IMR-90 (cell line): ENCODE measurements at regions not wholly inside any gene's neighbourhood (a gene's known extent, or its start where the extent isn't known, plus 50 kb on each side); places are given as distances from the start of the nearest gene placed in this dataset.

ENCODE experiments used
- ATAC-seq: fragments of 200-7000 bp; cut with Tn5 transposase; 2 replicates; pipeline ENCODE4 v1.9.1; 2020; ENCODE audit warnings: low read depth, mild to moderate bottlenecking, moderate library complexity
- BruUV-seq: library from RNA; stranded (reverse); fragments of 400-500 nt; replicated peaks from 2 replicates; lab custom pipeline; 2021; lab: Mats Ljungman, UMichigan
- CTCF ChIA-PET: fragments of 300-600 bp; formaldehyde crosslinking; extraction: SDS; loops from one replicate; lab custom pipeline; 2021; ENCODE audit warnings: antibody characterized with exemption; lab: Yijun Ruan, JAX
- POLR2A ChIA-PET: fragments of 300-600 bp; sonication (Branson Sonifier 250); formaldehyde crosslinking; loops from one replicate; lab custom pipeline; 2022; ENCODE audit warnings: antibody characterized with exemption; ENCODE audit not compliant: unreplicated experiment; lab: Charles Lee
- DNase-seq: peaks from one replicate; pipeline ENCODE4 v3.0.0; 2013
- H2AFZ ChIP-seq: replicated peaks from 2 replicates; pipeline ENCODE3; 2013; ENCODE audit warnings: low read length, mild to moderate bottlenecking; ENCODE audit not compliant: poor library complexity
- H2AK5ac ChIP-seq: 2 replicates; pipeline ENCODE4 v1.6.1; 2013; ENCODE audit warnings: low read depth, low read length, inconsistent platforms
- H2AK9ac ChIP-seq: replicated peaks from 2 replicates; pipeline ENCODE3; 2013; ENCODE audit warnings: mild to moderate bottlenecking, low read depth, low read length, moderate library complexity; ENCODE audit not compliant: poor library complexity
- H2BK120ac ChIP-seq: 2 replicates; pipeline ENCODE4 v1.6.1; 2013; ENCODE audit warnings: low read depth, low read length, inconsistent platforms
- H2BK15ac ChIP-seq: 3 replicates; pipeline ENCODE4 v1.6.1; 2013; ENCODE audit warnings: low read depth, low read length, inconsistent platforms
- H2BK20ac ChIP-seq: 2 replicates; pipeline ENCODE4 v1.6.1; 2013; ENCODE audit warnings: low read depth, mild to moderate bottlenecking, inconsistent platforms, low read length, moderate library complexity
- H2BK5ac ChIP-seq: 2 replicates; pipeline ENCODE4 v1.6.1; 2013; ENCODE audit warnings: mild to moderate bottlenecking, low read depth, low read length, inconsistent platforms; ENCODE audit not compliant: poor library complexity, severe bottlenecking
- H3K14ac ChIP-seq: replicated peaks from 2 replicates; pipeline ENCODE4 v1.6.1; 2013; ENCODE audit warnings: low read depth, low read length, inconsistent platforms
- H3K18ac ChIP-seq: 2 replicates; pipeline ENCODE4 v1.6.1; 2013; ENCODE audit warnings: low read depth, low read length, control low read depth
- H3K23ac ChIP-seq: 2 replicates; pipeline ENCODE4 v1.6.1; 2013; ENCODE audit warnings: low read depth, low read length, inconsistent platforms
- H3K27ac ChIP-seq: 2 replicates; pipeline ENCODE4 v1.5.1; 2013; ENCODE audit warnings: mild to moderate bottlenecking, control low read depth, low read length; ENCODE audit not compliant: insufficient read depth
- H3K27me3 ChIP-seq: 2 replicates; pipeline ENCODE4 v1.6.1; 2013; ENCODE audit warnings: low read length; ENCODE audit not compliant: control insufficient read depth, insufficient read depth
- H3K36me3 ChIP-seq: 2 replicates; pipeline ENCODE4 v1.6.1; 2013; ENCODE audit warnings: low read length, mixed read lengths; ENCODE audit not compliant: control insufficient read depth, insufficient read depth
- H3K4ac ChIP-seq: 2 replicates; pipeline ENCODE4 v1.6.1; 2013; ENCODE audit warnings: low read depth, low read length, inconsistent platforms
- H3K4me1 ChIP-seq: 2 replicates; pipeline ENCODE4 v1.6.1; 2013; ENCODE audit warnings: low read length, mixed read lengths; ENCODE audit not compliant: control insufficient read depth, insufficient read depth
- H3K4me2 ChIP-seq: 2 replicates; pipeline ENCODE4 v1.6.1; 2013; ENCODE audit warnings: low read depth, mild to moderate bottlenecking, control low read depth, low read length, moderate library complexity
- H3K4me3 ChIP-seq: 2 replicates; pipeline ENCODE4 v1.5.1; 2013; ENCODE audit warnings: low read depth, mild to moderate bottlenecking, control low read depth, low read length, moderate library complexity; ENCODE audit not compliant: insufficient read depth
- H3K56ac ChIP-seq: 2 replicates; pipeline ENCODE4 v1.6.1; 2013; ENCODE audit warnings: low read length, inconsistent platforms; ENCODE audit not compliant: insufficient read depth; ENCODE audit errors: extremely low read depth
- H3K79me1 ChIP-seq, 2 experiments: 2 replicates each; pipeline ENCODE4 v1.6.1; 2013; ENCODE audit warnings: low read length in 2 of 2, inconsistent platforms in 1 of 2, low read depth in 1 of 2
- H3K9ac ChIP-seq: 2 replicates; pipeline ENCODE4 v1.6.1; 2013; ENCODE audit warnings: low read depth, low read length, control low read depth
- H3K9me1 ChIP-seq: 2 replicates; pipeline ENCODE4 v1.6.1; 2013; ENCODE audit warnings: low read length, inconsistent platforms; ENCODE audit not compliant: insufficient read depth
- H3K9me3 ChIP-seq: 2 replicates; pipeline ENCODE4 v1.6.1; 2013; ENCODE audit warnings: low read length; ENCODE audit not compliant: control insufficient read depth, insufficient read depth
- H4K20me1 ChIP-seq: 2 replicates; pipeline ENCODE4 v1.6.1; 2013; ENCODE audit warnings: low read length, inconsistent platforms; ENCODE audit not compliant: insufficient read depth
- H4K5ac ChIP-seq: 2 replicates; pipeline ENCODE4 v1.6.1; 2013; ENCODE audit warnings: mild to moderate bottlenecking, low read depth, low read length, control low read depth
- H4K8ac ChIP-seq, 2 experiments: 2 replicates each; pipeline ENCODE4 v1.6.1; 2013; ENCODE audit warnings: low read depth in 2 of 2, low read length in 2 of 2, control low read depth in 1 of 2, inconsistent platforms in 1 of 2
- H4K91ac ChIP-seq: 2 replicates; pipeline ENCODE4 v1.6.1; 2013; ENCODE audit warnings: low read depth, low read length, inconsistent platforms; ENCODE audit not compliant: insufficient read depth
- BHLHE40 ChIP-seq: fragments of 150-350 bp; IDR thresholded peaks from 2 replicates; pipeline ENCODE4 v1.6.1; 2016; ENCODE audit warnings: mild to moderate bottlenecking, low read depth, low read length
- CEBPB ChIP-seq: IDR thresholded peaks from 2 replicates; pipeline ENCODE4 v1.6.1; 2012; ENCODE audit warnings: low read depth, low read length, improper control_type of control experiment
- CHD1 ChIP-seq: IDR thresholded peaks from 2 replicates; pipeline ENCODE4 v1.6.1; 2012; ENCODE audit warnings: low read depth, low read length, improper control_type of control experiment
- FOS ChIP-seq: fragments of 150-350 bp; IDR thresholded peaks from 2 replicates; pipeline ENCODE4 v1.6.1; 2016; ENCODE audit warnings: low read depth, low read length
- MAFK ChIP-seq: IDR thresholded peaks from 2 replicates; pipeline ENCODE4 v1.6.1; 2012; ENCODE audit warnings: low read depth, low read length, improper control_type of control experiment
- MAZ ChIP-seq: IDR thresholded peaks from 2 replicates; pipeline ENCODE4 v1.6.1; 2012; ENCODE audit warnings: low read depth, mild to moderate bottlenecking, low read length, improper control_type of control experiment, moderate library complexity, borderline replicate concordance
- MXI1 ChIP-seq: IDR thresholded peaks from 2 replicates; pipeline ENCODE4 v1.6.1; 2012; ENCODE audit warnings: low read depth, mild to moderate bottlenecking, low read length, moderate library complexity, borderline replicate concordance
- NFE2L2 ChIP-seq: fragments of 150-350 bp; IDR thresholded peaks from 2 replicates; pipeline ENCODE4 v1.6.1; 2016; ENCODE audit warnings: low read depth, mild to moderate bottlenecking, low read length
- POLR2A ChIP-seq: IDR thresholded peaks from 2 replicates; pipeline ENCODE4 v1.6.1; 2012; ENCODE audit warnings: mild to moderate bottlenecking, low read depth, low read length
- RFX5 ChIP-seq: IDR thresholded peaks from 2 replicates; pipeline ENCODE4 v1.8.0; 2012; ENCODE audit warnings: low read depth, mild to moderate bottlenecking, low read length, moderate library complexity
- SMC3 ChIP-seq: fragments of 150-350 bp; IDR thresholded peaks from 2 replicates; pipeline ENCODE4 v1.6.1; 2016; ENCODE audit warnings: low read depth, mild to moderate bottlenecking, antibody characterized with exemption, low read length, moderate library complexity
- WGBS, 2 experiments: methylation state at CpG; one replicate each; pipeline versions ENCODE4 v1.1.5 to v1.1.7; 2013; ENCODE audit warnings: missing lambda C conversion rate in 2 of 2; ENCODE audit not compliant: insufficient read length in 1 of 2; ENCODE audit errors: extremely low coverage in 2 of 2; 5-methylcytosine and 5-hydroxymethylcytosine counted together
- dilution Hi-C: fragments of 300-500 bp; cut with HindIII; formaldehyde crosslinking; loops from one replicate; pipeline ENCODE4 v1.14.3; 2018; ENCODE audit warnings: low sequenced_read_pairs; ENCODE audit not compliant: unreplicated experiment
- in situ Hi-C: fragments of 300-500 bp; cut with MboI; formaldehyde crosslinking; loops from 3 replicates; pipeline ENCODE4 v1.14.3; 2019; ENCODE audit warnings: low sequenced_read_pairs, inconsistent platforms, mixed read lengths
- intact Hi-C: fragments of 100-400 bp; cut with micrococcal nuclease; formaldehyde crosslinking; loops from 2 replicates; pipeline ENCODE4 v1.10.0; 2022
- TF ChIP-seq, protein P1 (sequence below): fragments of 150-350 bp; IDR thresholded peaks from 2 replicates; pipeline ENCODE4 v1.6.1; 2016; ENCODE audit warnings: low read depth, mild to moderate bottlenecking, low read length, moderate library complexity, borderline replicate concordance
- TF ChIP-seq, protein P2 (sequence below): fragments of 150-350 bp; IDR thresholded peaks from 2 replicates; pipeline ENCODE4 v1.6.1; 2017; ENCODE audit warnings: mild to moderate bottlenecking, antibody characterized with exemption, low read length, low read depth
- TF ChIP-seq, protein P3 (sequence below): conservative IDR thresholded peaks from 2 replicates; pipeline ENCODE4 v1.5.1; 2012; ENCODE audit warnings: mild to moderate bottlenecking, low read depth, low read length, improper control_type of control experiment

DNA sequence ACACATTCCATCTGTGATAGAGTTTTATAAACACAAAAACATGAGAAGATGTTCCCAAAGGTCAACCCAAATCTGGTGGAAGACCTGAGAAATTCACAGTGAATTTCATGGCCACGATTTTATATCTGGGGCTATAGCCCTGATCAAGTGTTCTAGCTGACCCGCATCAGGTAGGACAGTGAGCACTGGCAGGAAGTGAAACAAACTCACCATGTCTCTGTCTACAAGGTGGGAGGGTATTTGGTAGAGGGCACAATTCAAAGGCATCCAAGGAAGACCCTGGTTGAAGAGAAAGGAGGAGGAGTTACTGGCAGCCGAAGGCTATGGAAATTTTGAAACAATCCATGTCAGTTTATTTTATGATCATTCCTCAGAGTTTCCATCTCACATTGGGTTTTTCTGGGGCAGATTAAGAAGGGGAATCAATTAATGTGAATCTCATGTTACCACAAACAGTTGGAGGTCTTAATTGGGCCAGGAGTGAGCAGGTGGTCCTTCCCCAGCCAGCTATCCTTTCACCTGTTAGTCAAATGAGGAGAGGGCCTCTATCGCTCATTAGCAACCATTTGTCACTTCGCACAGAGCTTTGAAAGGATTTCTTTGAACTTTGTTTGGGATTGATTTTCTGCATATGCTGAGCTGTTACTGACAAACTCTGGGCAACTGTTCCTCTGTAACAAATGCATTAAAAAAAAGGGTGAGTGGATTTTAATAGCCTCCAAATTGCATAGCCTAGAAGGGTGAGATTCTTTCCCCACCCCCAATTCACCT, 612.0 kb upstream of the CLINT1 start:
- no peaks in the 10 kb centered on the region for H3K9me3 ChIP-seq
- ChIA-PET POLR2A (no interaction called here), CTCF (no interaction called here)
- no peak overlapping the region for H2BK20ac ChIP-seq
- H2AFZ ChIP-seq = no peak overlapping the region
- TF ChIP-seq CEBPB (no peak), SMC3 (no peak), MXI1 (no peak), CHD1 (no peak), FOS (no peak), NFE2L2 (no peak), MAFK (no peak), POLR2A (no peak), MAZ (no peak), BHLHE40 (no peak), RFX5 (no peak)
- TF ChIP-seq, protein P1, sequence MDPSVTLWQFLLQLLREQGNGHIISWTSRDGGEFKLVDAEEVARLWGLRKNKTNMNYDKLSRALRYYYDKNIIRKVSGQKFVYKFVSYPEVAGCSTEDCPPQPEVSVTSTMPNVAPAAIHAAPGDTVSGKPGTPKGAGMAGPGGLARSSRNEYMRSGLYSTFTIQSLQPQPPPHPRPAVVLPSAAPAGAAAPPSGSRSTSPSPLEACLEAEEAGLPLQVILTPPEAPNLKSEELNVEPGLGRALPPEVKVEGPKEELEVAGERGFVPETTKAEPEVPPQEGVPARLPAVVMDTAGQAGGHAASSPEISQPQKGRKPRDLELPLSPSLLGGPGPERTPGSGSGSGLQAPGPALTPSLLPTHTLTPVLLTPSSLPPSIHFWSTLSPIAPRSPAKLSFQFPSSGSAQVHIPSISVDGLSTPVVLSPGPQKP = no peak
- TF ChIP-seq, protein P2, sequence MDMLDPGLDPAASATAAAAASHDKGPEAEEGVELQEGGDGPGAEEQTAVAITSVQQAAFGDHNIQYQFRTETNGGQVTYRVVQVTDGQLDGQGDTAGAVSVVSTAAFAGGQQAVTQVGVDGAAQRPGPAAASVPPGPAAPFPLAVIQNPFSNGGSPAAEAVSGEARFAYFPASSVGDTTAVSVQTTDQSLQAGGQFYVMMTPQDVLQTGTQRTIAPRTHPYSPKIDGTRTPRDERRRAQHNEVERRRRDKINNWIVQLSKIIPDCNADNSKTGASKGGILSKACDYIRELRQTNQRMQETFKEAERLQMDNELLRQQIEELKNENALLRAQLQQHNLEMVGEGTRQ = no peak
- TF ChIP-seq, protein P3, sequence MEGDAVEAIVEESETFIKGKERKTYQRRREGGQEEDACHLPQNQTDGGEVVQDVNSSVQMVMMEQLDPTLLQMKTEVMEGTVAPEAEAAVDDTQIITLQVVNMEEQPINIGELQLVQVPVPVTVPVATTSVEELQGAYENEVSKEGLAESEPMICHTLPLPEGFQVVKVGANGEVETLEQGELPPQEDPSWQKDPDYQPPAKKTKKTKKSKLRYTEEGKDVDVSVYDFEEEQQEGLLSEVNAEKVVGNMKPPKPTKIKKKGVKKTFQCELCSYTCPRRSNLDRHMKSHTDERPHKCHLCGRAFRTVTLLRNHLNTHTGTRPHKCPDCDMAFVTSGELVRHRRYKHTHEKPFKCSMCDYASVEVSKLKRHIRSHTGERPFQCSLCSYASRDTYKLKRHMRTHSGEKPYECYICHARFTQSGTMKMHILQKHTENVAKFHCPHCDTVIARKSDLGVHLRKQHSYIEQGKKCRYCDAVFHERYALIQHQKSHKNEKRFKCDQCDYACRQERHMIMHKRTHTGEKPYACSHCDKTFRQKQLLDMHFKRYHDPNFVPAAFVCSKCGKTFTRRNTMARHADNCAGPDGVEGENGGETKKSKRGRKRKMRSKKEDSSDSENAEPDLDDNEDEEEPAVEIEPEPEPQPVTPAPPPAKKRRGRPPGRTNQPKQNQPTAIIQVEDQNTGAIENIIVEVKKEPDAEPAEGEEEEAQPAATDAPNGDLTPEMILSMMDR = no peak
- no peaks in the 10 kb centered on the region for H3K36me3 ChIP-seq
- H3K56ac ChIP-seq = no peak overlapping the region
- no peak overlapping the region for H2BK120ac ChIP-seq
- H3K79me1 ChIP-seq = no peaks in the 10 kb centered on the region
- no peaks in the 10 kb centered on the region for H3K9me1 ChIP-seq
- H3K14ac ChIP-seq = no peak overlapping the region
- no peak overlapping the region for H4K5ac ChIP-seq
- no peak overlapping the region for H3K9ac ChIP-seq
- no peak overlapping the region for H4K91ac ChIP-seq
- ATAC-seq (no peak), DNase-seq (no peak)
- H4K20me1 ChIP-seq = no peaks in the 10 kb centered on the region
- no peak overlapping the region for H2AK9ac ChIP-seq
- no peak overlapping the region for H2BK15ac ChIP-seq
- H2AK5ac ChIP-seq = no peak overlapping the region
- H3K4me1 ChIP-seq = no peaks in the 10 kb centered on the region
- no TSS peak for BruUV-seq
- no peak overlapping the region for H3K4ac ChIP-seq
- no peak overlapping the region for H2BK5ac ChIP-seq
- H3K18ac ChIP-seq = no peak overlapping the region
- H3K27me3 ChIP-seq = no peaks in the 10 kb centered on the region
- in situ Hi-C loops (no loop called here), dilution Hi-C loops (no loop called here), intact Hi-C loops (no loop called here)
- H3K23ac ChIP-seq = no peak overlapping the region
- H4K8ac ChIP-seq = no peak overlapping the region
- no peak overlapping the region for H3K27ac ChIP-seq
- WGBS, 2 experiments = no CpG with 5 or more reads among the region's 5 CpGs
- H3K4me3 ChIP-seq = no peak overlapping the region
- H3K4me2 ChIP-seq = no peak overlapping the region
